ENCODE measurements at regions not wholly inside any gene's neighbourhood (a gene's known extent, or its start where the extent isn't known, plus 50 kb on each side); places are given as distances from the start of the nearest gene placed in this dataset.

DNA sequence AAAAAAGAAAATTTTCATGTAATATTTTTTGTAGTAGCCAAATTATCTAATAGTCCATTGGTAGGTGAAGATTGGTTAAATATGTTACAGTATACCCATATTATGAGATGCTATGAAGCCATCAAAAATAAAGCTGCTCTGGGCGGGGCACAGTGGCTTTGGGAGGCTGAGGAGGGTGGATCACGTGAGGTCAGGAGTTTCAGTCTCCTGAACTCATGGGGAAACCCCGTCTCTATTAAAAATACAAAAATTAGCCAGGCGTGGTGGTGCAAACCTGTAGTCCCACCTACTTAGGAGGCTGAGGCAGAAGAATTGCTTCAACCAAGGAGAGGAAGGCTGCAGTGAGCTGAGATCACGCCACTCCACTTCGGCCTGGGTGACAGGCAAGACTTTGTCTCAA, 360.5 kb downstream of the KIF16B start:
- no peaks in the 10 kb centered on the region for H3K36me3 ChIP-seq (ENCODE audit: control insufficient read depth, insufficient read depth, low read length)
- CTCF ChIA-PET = no interaction called here
- no peaks in the 10 kb centered on the region for H3K27me3 ChIP-seq (ENCODE audit: control insufficient read depth, insufficient read depth, low read length)
- H3K4me3 ChIP-seq (ENCODE audit: low read depth, low read length) = no peak overlapping the region
- TF ChIP-seq, protein P1, sequence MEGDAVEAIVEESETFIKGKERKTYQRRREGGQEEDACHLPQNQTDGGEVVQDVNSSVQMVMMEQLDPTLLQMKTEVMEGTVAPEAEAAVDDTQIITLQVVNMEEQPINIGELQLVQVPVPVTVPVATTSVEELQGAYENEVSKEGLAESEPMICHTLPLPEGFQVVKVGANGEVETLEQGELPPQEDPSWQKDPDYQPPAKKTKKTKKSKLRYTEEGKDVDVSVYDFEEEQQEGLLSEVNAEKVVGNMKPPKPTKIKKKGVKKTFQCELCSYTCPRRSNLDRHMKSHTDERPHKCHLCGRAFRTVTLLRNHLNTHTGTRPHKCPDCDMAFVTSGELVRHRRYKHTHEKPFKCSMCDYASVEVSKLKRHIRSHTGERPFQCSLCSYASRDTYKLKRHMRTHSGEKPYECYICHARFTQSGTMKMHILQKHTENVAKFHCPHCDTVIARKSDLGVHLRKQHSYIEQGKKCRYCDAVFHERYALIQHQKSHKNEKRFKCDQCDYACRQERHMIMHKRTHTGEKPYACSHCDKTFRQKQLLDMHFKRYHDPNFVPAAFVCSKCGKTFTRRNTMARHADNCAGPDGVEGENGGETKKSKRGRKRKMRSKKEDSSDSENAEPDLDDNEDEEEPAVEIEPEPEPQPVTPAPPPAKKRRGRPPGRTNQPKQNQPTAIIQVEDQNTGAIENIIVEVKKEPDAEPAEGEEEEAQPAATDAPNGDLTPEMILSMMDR (IDR thresholded peaks at IDR 0.05; ENCODE audit: insufficient read depth, low read depth, low read length) = no peak
- POLR2A ChIA-PET = no interaction called here
- no peak for DNase-seq (ENCODE audit: low read depth)

DNA sequence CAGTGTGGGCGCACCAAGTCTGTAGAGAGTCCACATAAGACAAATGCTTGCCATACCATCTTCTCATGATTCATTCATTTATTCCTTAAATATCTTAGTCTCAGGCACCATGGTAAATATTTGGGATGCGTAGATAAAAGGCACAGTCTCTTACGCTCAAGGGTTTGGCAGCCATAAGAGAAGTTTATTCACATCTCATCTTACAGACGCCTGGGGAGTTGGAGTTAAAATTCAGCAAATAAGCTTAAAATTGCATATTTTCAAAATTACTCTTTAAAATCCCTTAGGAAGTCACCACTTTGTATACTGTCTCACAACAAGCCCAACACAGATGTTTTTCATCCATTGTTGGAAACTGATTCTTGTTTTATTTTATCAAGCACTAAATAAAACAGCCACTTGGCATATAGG, 363.3 kb downstream of the KIF16B start:
- Histone ChIP-seq H3K27me3 (ENCODE audit: control insufficient read depth, insufficient read depth, low read length) (no peaks in the 10 kb centered on the region), H3K4me3 (ENCODE audit: low read depth, low read length) (no peak overlapping the region), H3K36me3 (ENCODE audit: control insufficient read depth, insufficient read depth, low read length) (no peaks in the 10 kb centered on the region)
- ChIA-PET POLR2A (no interaction called here), CTCF (no interaction called here)
- TF ChIP-seq, protein P1 (IDR thresholded peaks at IDR 0.05; ENCODE audit: insufficient read depth, low read depth, low read length) = no peak
- no peak for DNase-seq (ENCODE audit: low read depth)

DNA sequence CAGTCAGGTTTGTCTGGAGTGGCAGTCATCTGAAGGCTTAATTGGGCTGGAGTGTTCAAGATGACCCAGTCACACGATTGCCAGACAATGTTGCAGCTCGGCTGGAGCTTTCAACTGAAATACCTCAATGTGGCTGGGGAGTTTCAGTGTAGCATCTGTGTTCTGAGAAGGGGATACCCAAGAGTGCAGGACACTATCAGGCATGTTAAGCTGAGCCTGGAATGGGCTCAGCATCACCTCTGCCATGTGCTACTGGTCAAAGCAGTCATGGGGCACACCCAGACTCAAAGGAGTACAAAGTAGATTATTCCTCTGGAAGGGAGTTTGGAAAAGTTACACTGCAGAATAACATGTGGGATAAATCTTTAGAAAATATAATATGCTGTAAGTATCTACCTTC, 363.9 kb downstream of the KIF16B start:
- TF ChIP-seq, protein P1 (IDR thresholded peaks at IDR 0.05; ENCODE audit: insufficient read depth, low read depth, low read length) = no peak
- ChIA-PET CTCF (interaction anchor here (0.6 kb wide), 1 partner anchor 227 kb away, joined by 3 read pairs; no protein-coding TSS in a partner anchor), POLR2A (no interaction called here)
- no peaks in the 10 kb centered on the region for H3K27me3 ChIP-seq (ENCODE audit: control insufficient read depth, insufficient read depth, low read length)
- no peak for DNase-seq (ENCODE audit: low read depth)
- H3K36me3 ChIP-seq (ENCODE audit: control insufficient read depth, insufficient read depth, low read length) = no peaks in the 10 kb centered on the region
- no peak overlapping the region for H3K4me3 ChIP-seq (ENCODE audit: low read depth, low read length)

DNA sequence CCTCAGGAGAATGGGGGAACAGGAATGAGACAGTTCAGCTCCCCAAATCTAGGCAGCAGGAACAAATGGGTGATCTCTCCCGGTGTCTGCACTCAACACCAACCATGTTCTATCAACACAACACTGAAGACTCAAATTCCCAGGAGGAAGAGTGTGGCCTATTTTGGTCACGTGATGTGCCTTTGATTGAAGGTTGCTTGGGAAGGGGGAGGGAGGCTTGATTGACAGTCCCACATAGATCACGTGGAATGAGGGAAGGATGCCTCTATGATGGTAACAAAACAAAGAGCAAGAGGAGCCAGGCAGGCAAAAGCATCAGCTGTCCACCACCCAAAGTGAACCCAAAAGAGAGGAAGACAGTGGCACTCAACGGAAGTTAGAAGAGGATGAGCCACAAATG, 364.8 kb downstream of the KIF16B start:
- no peak for DNase-seq (ENCODE audit: low read depth)
- ChIA-PET CTCF (no interaction called here), POLR2A (no interaction called here)
- H3K36me3 ChIP-seq (ENCODE audit: control insufficient read depth, insufficient read depth, low read length) = no peaks in the 10 kb centered on the region
- H3K27me3 ChIP-seq (ENCODE audit: control insufficient read depth, insufficient read depth, low read length) = no peaks in the 10 kb centered on the region
- no peak overlapping the region for H3K4me3 ChIP-seq (ENCODE audit: low read depth, low read length)
- TF ChIP-seq, protein P1 (IDR thresholded peaks at IDR 0.05; ENCODE audit: insufficient read depth, low read depth, low read length) = no peak

DNA sequence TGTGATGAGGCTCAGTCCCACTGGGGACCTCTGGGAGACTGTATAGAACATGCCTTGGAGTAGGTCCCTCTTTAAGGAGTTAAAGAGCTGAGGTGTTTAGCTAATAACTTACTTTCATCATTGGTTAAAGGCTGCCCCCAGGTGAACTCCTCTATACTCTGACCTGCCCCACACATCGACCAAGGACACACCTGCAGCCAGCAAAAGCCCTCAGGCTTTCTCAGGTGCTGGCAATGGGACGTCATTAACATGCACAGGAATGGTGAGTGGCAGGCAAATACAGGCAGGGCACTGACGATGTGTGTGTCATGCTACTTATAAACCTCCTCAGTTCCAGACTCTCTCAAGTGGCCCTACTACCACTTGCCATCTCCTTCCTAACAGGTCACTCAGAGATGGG, 366.4 kb downstream of the KIF16B start:
- Histone ChIP-seq H3K4me3 (ENCODE audit: low read depth, low read length) (no peak overlapping the region), H3K36me3 (ENCODE audit: control insufficient read depth, insufficient read depth, low read length) (no peaks in the 10 kb centered on the region), H3K27me3 (ENCODE audit: control insufficient read depth, insufficient read depth, low read length) (no peaks in the 10 kb centered on the region)
- TF ChIP-seq, protein P1 (IDR thresholded peaks at IDR 0.05; ENCODE audit: insufficient read depth, low read depth, low read length) = no peak
- ChIA-PET POLR2A (no interaction called here), CTCF (no interaction called here)
- no peak for DNase-seq (ENCODE audit: low read depth)
